GM23338 (cell line): ENCODE measurements at regions not wholly inside any gene's neighbourhood (a gene's known extent, or its start where the extent isn't known, plus 50 kb on each side); places are given as distances from the start of the nearest gene placed in this dataset.

Source experiments
- ATAC-seq: fragments of 200-7000 bp; cut with Tn5 transposase; 3 replicates; pipeline ENCODE4 v1.9.1; 2020
- DNase-seq: peaks from one replicate; pipeline ENCODE4 v3.0.0-alpha.2; 2015; ENCODE audit warnings: low spot score
- H2AFZ ChIP-seq: fragments of 200-600 bp; sonication (generic); 2 replicates; pipeline ENCODE4 v1.8.0; 2016; ENCODE audit warnings: antibody characterized with exemption, mild to moderate bottlenecking, moderate library complexity
- H3F3A ChIP-seq: fragments of 200-600 bp; sonication (generic); replicated peaks from 2 replicates; pipeline ENCODE4 v1.8.0; 2017; ENCODE audit warnings: antibody characterized with exemption, mixed run types, low read depth
- H3K27ac ChIP-seq: fragments of 200-600 bp; sonication (generic); 2 replicates; pipeline ENCODE4 v1.6.1; 2016; ENCODE audit warnings: low read depth
- H3K27me3 ChIP-seq: fragments of 200-600 bp; sonication (generic); 2 replicates; pipeline ENCODE4 v1.8.0; 2016; ENCODE audit warnings: mild to moderate bottlenecking, mixed run types, moderate library complexity; ENCODE audit not compliant: insufficient read depth
- H3K36me3 ChIP-seq: fragments of 200-600 bp; sonication (generic); 2 replicates; pipeline ENCODE4 v1.8.0; 2016; ENCODE audit warnings: mild to moderate bottlenecking; ENCODE audit not compliant: insufficient read depth
- H3K4me1 ChIP-seq: fragments of 200-600 bp; sonication (generic); 2 replicates; pipeline ENCODE4 v1.8.0; 2016; ENCODE audit warnings: mild to moderate bottlenecking, moderate library complexity; ENCODE audit not compliant: insufficient read depth
- H3K4me2 ChIP-seq: fragments of 200-600 bp; sonication (generic); 2 replicates; pipeline ENCODE4 v1.7.1; 2017; ENCODE audit warnings: mixed run types
- H3K4me3 ChIP-seq: fragments of 200-600 bp; sonication (generic); 2 replicates; pipeline ENCODE4 v1.6.1; 2016; ENCODE audit warnings: mixed run types
- H3K79me2 ChIP-seq: fragments of 200-600 bp; sonication (generic); replicated peaks from 2 replicates; pipeline ENCODE4 v1.8.0; 2017; ENCODE audit warnings: mild to moderate bottlenecking; ENCODE audit not compliant: insufficient read depth
- H3K9me2 ChIP-seq: fragments of 200-600 bp; sonication (generic); 2 replicates; pipeline ENCODE4 v1.8.0; 2017; ENCODE audit not compliant: insufficient read depth
- H4K20me1 ChIP-seq: fragments of 200-600 bp; sonication (generic); replicated peaks from 2 replicates; pipeline ENCODE4 v1.8.0; 2017; ENCODE audit warnings: mild to moderate bottlenecking; ENCODE audit not compliant: insufficient read depth
- H3K27ac Mint-ChIP-seq: 2 replicates; pipeline ENCODE4 v1.8.0; 2020; ENCODE audit warnings: inconsistent platforms, mild to moderate bottlenecking, moderate library complexity, mixed read lengths
- H3K27me3 Mint-ChIP-seq: 3 replicates; pipeline ENCODE4 v1.8.0; 2022; ENCODE audit warnings: low read depth, mild to moderate bottlenecking, moderate library complexity, mixed read lengths, inconsistent platforms; ENCODE audit not compliant: insufficient read depth, poor library complexity
- H3K36me3 Mint-ChIP-seq: 3 replicates; pipeline ENCODE4 v1.8.0; 2021; ENCODE audit warnings: low read depth, mild to moderate bottlenecking, inconsistent platforms, moderate library complexity, mixed read lengths
- H3K4me1 Mint-ChIP-seq: 3 replicates; pipeline ENCODE4 v1.8.0; 2020; ENCODE audit warnings: mild to moderate bottlenecking, inconsistent platforms, mixed read lengths
- H3K4me3 Mint-ChIP-seq: 3 replicates; pipeline ENCODE4 v1.8.0; 2021; ENCODE audit warnings: moderate library complexity, mild to moderate bottlenecking, inconsistent platforms, mixed read lengths
- H3K9me3 Mint-ChIP-seq: 3 replicates; pipeline ENCODE4 v1.8.0; 2020; ENCODE audit warnings: moderate library complexity, mild to moderate bottlenecking, inconsistent platforms, mixed read lengths
- CREB1 ChIP-seq: fragments of 250-450 bp; sonication (Bioruptor Pico); IDR thresholded peaks from 2 replicates; pipeline ENCODE4 v1.5.0; 2020; ENCODE audit warnings: low read depth, mild to moderate bottlenecking, moderate library complexity
- CTCF ChIP-seq, 2 experiments: fragments of 200-600 bp in 1 of 2; sonication (generic) in 1 of 2; conservative IDR thresholded peaks; 2 replicates each; pipeline versions ENCODE4 v1.5.1 to v1.6.1; 2016 to 2017; ENCODE audit warnings: antibody characterized with exemption in 2 of 2, low read depth in 2 of 2, mild to moderate bottlenecking in 2 of 2, moderate library complexity in 1 of 2
- EZH2phosphoT487 ChIP-seq: fragments of 200-600 bp; sonication (generic); IDR thresholded peaks from one replicate; pipeline ENCODE4 v1.8.1; 2018; ENCODE audit warnings: antibody characterized with exemption; ENCODE audit not compliant: unreplicated experiment
- JUNB ChIP-seq: IDR thresholded peaks from one replicate; pipeline ENCODE4 v1.6.1; 2016; ENCODE audit warnings: antibody characterized with exemption; ENCODE audit not compliant: unreplicated experiment
- POLR2AphosphoS5 ChIP-seq: IDR thresholded peaks from 2 replicates; pipeline ENCODE4 v1.6.1; 2016; ENCODE audit warnings: antibody characterized with exemption, low read depth
- ZNF114 ChIP-seq: fragments of 250-450 bp; sonication (Bioruptor Pico); IDR thresholded peaks from 2 replicates; pipeline ENCODE4 v1.5.0; 2020; ENCODE audit warnings: mild to moderate bottlenecking, moderate library complexity
- ZNF462 ChIP-seq: fragments of 250-450 bp; sonication (Bioruptor Pico); IDR thresholded peaks from 2 replicates; pipeline ENCODE4 v1.5.0; 2020; ENCODE audit warnings: mild to moderate bottlenecking, moderate library complexity

GRCh38 chr1:217322834-217323233 lies 308.1 kb downstream of the GPATCH2 start:
- H3K27me3 ChIP-seq: no peaks in the 10 kb centered on the region
- TF ChIP-seq ZNF462 (CRISPR knock-in tag) (no peak), POLR2AphosphoS5 (no peak), EZH2phosphoT487 (no peak), CREB1 (CRISPR knock-in tag) (no peak), JUNB (no peak)
- no peak overlapping the region for H3K4me2 ChIP-seq
- H3F3A ChIP-seq: no peaks in the 10 kb centered on the region
- no peak overlapping the region for H3K4me3 ChIP-seq
- H3K27ac ChIP-seq: no peak overlapping the region
- H3K27me3 Mint-ChIP-seq: peaks cover 3% of the 10 kb centered on the region
- H3K36me3 ChIP-seq: no peaks in the 10 kb centered on the region
- H3K36me3 Mint-ChIP-seq: no peaks in the 10 kb centered on the region
- H3K9me3 Mint-ChIP-seq: no peaks in the 10 kb centered on the region
- no peak overlapping the region for H2AFZ ChIP-seq
- H3K4me3 Mint-ChIP-seq: no peak overlapping the region
- DNase-seq (no peak), ATAC-seq (no peak)
- no peaks in the 10 kb centered on the region for H3K4me1 Mint-ChIP-seq
- H3K4me1 ChIP-seq: no peaks in the 10 kb centered on the region
- peaks cover 6% of the 10 kb centered on the region for H3K9me2 ChIP-seq
- H3K27ac Mint-ChIP-seq: no peak overlapping the region
- no peaks in the 10 kb centered on the region for H3K79me2 ChIP-seq
- no peaks in the 10 kb centered on the region for H4K20me1 ChIP-seq

GRCh38 chr1:217315346-217315745 lies 315.5 kb downstream of the GPATCH2 start:
- Mint-ChIP-seq H3K9me3 (no peaks in the 10 kb centered on the region), H3K4me3 (no peak overlapping the region), H3K4me1 (peaks cover 4% of the 10 kb centered on the region; the same call in 2 of the 3 replicates), H3K27me3 (peaks cover 3% of the 10 kb centered on the region), H3K36me3 (no peaks in the 10 kb centered on the region), H3K27ac (no peak overlapping the region)
- Histone ChIP-seq H3K27me3 (no peaks in the 10 kb centered on the region), H3K36me3 (no peaks in the 10 kb centered on the region), H3K27ac (no peak overlapping the region), H3K4me2 (no peak overlapping the region), H3K4me1 (no peaks in the 10 kb centered on the region), H3K4me3 (no peak overlapping the region), H3K79me2 (no peaks in the 10 kb centered on the region), H2AFZ (no peak overlapping the region), H4K20me1 (no peaks in the 10 kb centered on the region), H3K9me2 (0 out of 2 replicates have a peak, but pooled peaks cover 4% of the 10 kb centered on the region), H3F3A (no peaks in the 10 kb centered on the region)
- DNase-seq (no peak), ATAC-seq (no peak)
- TF ChIP-seq ZNF114 (CRISPR knock-in tag) (no peak), CREB1 (CRISPR knock-in tag) (no peak), CTCF (conservative IDR thresholded peaks at IDR 0.05; ENCODE audit: low read depth in 2 of 2) (no peak)
